ENCODE measurements at regions not wholly inside any gene's neighbourhood (a gene's known extent, or its start where the extent isn't known, plus 50 kb on each side); places are given as distances from the start of the nearest gene placed in this dataset.

DNA sequence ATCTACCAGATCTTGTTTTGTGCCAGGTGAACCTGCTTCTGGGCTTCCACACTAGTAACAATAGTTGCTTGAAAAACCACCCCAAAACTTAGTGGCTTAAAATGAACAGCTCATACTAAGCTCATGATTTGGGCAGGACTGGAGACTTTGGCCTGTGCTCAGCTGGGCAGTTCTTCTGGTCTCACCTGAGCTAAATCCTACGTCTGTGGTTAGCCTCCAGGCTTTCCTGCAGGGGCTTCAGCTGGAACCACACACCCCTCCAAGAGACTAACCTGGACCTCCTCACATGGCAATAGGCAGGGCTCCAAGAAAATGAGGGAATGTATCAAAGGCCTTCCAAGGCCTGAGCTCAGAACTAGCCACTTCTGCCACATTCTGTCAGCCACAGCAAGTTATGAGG, 144.1 kb downstream of the CD8B2 start:
- no peak for DNase-seq

DNA sequence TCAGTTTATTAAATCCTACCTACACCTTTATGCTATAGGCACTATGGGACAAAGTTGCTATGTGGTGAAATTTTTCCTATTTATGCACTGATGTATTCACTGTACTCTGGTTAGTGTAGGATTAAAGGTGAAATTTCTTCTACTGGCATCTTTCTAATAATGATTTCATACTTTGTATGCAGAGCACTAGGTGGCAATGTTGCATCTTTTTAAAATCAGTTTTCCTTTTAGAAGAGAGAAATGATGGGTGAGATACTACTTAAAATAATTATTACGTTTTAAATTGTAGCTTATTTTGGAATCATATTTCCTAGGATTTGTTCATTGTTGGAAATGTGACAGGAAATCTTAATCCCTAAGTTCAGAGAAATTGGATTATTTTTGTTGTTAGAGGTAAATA, 150.9 kb downstream of the CD8B2 start:
- peak; percentile 36 for DNase-seq

GRCh38 chr2:106638580-106638979, 151.4 kb downstream of the CD8B2 start:
- no peak for DNase-seq

DNA sequence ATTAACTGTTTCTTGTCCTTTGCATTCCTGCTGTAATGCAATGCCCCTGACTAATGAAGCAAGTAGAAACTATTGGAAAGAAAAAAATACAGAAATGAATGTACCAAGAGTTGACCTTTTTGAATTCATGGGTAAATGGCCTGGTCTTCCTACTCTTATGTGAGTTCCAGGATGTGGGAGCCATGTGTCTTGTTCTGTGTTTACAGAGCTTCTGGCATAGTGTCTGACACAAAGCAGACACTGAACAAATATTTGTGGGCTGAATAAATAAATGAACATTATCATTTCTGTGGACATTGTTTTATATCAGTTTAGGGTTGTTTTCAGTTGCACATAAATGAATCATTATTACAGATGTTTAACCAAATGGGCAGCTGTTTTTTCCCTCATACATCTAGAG, 155.5 kb downstream of the CD8B2 start:
- no peak for DNase-seq

- DNase-seq: no peak
Measured at GRCh38 chr2:106644623-106645022, 157.5 kb downstream of the CD8B2 start.

GRCh38 chr2:106646605-106647004, 159.4 kb downstream of the CD8B2 start:
- DNase-seq: no peak

- no peak for DNase-seq
Measured at GRCh38 chr2:106649306-106649705, 162.1 kb downstream of the CD8B2 start.

- DNase-seq: no peak
Measured at GRCh38 chr2:106653465-106653864, 166.3 kb downstream of the CD8B2 start.

DNA sequence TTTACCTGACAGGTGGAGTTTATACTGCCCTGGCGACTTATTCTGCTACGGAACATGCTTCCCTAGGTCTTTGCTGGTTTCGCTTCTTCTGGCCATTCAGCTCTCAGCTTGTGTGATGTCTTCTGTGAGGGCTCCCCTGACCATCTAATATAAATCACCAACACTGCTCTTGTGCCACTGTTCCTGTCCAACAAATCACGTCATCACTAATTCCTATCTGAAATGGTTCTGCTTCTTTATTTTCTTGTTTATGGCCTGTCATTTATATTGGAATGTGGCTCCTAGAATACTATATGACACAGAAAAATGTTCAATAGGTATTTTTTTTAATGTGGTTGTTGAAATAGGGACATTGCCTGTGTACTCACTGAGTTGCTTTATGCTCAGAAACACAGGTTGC, 171.5 kb downstream of the CD8B2 start:
- no peak for DNase-seq

DNA sequence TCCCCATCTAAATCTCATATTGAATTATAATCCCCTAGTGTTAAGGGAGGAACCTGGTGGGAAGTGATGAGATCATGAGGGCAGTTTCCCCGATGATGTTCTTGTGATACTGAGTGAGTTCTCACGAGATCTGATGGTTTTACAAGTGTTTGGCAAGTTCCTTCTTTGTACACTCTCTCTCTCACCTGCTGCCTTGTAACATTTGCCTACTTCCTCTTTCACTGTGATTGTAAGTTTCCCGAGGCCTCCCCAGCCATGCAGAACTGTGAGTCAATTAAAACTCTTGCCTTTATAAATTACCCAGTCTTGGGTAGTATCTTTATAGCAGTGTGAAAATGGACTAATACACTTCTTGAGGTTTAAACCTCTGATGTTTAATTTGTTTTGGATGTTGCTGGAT, 177.5 kb downstream of the CD8B2 start:
- DNase-seq: no peak

- DNase-seq: no peak
Measured at GRCh38 chr2:106667478-106668070, 180.4 kb downstream of the CD8B2 start.

- no peak for DNase-seq
Measured at GRCh38 chr2:106685180-106685897, 198.2 kb downstream of the CD8B2 start.

DNA sequence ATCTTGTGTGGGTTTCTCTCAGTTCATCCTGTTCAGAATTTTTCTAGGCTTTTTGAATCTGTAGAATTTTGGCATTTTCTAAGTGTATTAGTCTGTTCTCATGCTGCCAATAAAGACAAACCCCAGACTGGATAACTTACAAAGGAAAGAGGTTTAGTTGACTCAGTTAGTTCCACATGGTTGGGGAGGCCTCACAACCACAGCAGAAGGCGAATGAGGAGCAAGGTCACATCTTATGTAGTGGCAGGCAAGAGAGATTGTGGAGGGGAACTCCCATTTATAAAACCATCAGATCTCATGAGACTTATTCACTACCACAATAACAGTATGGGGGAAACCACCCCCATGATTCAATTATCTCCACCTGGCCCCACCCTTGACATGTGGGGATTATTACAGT, 199.2 kb downstream of the ST6GAL2 start:
- no peak for DNase-seq

DNA sequence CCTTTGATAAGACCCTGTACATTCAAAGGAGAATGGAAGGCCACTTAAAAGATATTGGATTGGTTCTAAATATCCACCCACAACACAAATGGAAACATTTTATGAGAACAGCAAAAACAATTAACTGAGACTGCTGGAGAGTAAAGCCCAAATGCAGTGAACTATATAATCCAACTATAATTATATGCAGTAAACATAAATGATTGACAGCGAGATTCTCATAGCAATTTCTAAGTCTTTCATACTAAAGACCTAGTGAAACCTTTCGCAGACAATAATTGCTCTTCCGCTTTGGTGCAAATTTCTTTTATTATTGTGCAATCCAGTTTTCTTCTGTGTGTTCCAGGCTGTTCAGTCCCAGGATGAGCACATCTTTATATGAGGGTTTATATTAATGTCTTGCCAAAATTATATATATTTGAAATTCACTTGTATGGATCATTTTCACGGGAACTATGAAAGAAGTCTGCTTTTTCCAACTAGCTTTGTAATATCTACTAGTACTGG, 190.9 kb downstream of the ST6GAL2 start:
- DNase-seq: no peak

DNA sequence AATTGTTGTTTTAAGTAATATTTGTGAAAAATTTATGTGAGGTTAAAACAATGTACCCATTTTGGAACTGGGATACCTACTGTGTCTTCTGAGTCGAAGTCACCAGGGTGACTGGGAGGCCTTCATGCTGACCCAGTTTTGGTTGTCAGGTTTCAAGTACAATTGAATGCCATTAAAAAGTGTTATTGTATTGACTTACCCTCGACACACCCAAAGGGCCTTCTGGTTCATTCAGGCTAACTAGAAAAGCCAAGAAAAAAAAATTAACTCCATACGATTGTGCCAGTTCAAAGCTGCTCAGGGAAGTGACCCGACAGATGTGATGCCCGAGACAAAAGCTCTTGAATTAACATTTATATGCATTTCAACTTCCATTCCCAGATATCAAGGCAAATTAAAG, 190.0 kb downstream of the ST6GAL2 start:
- no peak for DNase-seq

- DNase-seq: no peak
Measured at GRCh38 chr2:106700616-106701015, 185.4 kb downstream of the ST6GAL2 start.

DNA sequence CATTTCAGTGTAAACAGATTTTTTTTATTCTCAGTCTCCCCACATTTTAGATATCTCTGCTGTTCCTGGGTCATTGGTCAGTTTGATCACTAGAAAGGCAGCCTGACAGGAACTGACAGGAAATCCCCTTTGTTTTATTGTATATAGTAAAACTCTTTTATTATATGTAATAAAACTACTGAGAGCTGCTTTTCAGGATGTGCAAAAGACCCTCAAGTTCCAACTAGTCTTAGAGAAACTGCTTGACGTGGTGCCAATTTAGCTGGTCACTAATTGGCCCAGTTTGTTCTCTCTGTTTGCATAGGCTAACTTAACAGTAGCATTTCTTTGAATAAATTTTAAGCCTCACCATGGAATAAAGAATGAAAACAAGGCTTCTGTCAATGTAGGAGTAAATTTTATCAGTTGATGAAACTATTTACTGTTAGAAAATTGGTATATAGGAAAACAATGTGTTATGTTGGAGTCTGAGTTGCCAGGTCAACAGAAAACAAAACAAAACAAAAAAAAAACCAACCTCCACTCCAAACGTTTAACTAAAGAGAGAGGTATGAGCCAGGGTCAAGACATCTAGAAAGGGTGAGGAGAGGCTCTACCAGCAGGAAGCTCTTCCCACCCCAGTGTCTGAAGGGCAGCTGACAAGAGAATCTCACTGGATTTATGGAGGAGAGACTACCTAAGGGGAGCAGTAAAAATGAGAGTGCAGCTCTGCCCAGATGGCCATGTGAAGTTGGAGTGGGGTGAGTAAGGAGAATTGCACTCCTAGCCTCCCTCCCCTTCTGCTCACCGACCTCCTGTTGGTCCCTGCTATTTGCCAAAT, 184.6 kb downstream of the ST6GAL2 start:
- no peak for DNase-seq

DNA sequence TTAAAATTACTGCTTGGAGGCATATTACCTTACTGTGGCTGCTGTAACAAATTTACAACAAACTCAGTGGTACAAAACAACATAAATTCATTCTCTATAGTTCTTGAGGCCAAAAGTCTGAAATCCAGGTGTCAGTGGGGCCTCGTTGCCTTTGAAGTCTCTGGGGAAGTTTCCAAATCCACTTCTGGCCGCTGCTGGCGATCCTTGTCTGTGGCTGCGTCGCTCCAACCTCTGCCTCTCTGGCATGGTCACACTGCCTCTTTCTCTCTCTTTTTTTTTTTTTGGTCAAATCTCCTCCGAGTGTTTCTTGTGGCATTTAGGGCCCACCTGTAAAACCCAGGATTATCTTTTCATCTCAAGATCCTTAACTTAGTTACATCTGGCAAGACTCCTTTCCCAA, 182.8 kb downstream of the ST6GAL2 start:
- no peak for DNase-seq

- no peak for DNase-seq
Measured at GRCh38 chr2:106704798-106705197, 181.2 kb downstream of the ST6GAL2 start.

GRCh38 chr2:106705877-106706276, 180.1 kb downstream of the ST6GAL2 start:
- DNase-seq: no peak

GRCh38 chr2:106706283-106706682, 179.7 kb downstream of the ST6GAL2 start:
- DNase-seq: no peak

DNA sequence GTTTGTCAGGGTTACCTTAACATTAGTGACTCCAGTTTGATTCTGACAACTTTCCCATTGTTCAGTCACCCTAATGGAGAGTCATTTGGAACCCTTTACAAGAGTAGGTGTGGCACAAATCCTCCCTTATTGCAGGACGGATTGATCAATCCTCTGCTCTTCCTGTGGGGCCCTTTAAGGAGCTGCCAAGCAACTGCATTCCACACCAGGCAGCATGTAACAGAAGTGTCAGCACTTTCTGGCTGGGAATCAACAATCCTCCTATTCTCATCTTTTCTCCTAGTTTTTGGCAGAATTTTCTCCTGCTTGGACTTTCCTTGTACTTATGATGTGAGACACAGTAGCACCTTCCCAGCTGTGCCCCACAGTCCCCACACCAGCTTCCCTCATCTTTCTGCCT, 177.8 kb downstream of the ST6GAL2 start:
- DNase-seq: no peak

- DNase-seq: no peak
Measured at GRCh38 chr2:106709229-106709628, 176.7 kb downstream of the ST6GAL2 start.

- DNase-seq: no peak
Measured at GRCh38 chr2:106719222-106719621, 166.7 kb downstream of the ST6GAL2 start.
